GM12865 (cell line): ENCODE measurements at regions not wholly inside any gene's neighbourhood (a gene's known extent, or its start where the extent isn't known, plus 50 kb on each side); places are given as distances from the start of the nearest gene placed in this dataset.
"Not testable (repeated sequence)": the region's sequence is repeated elsewhere in the genome, so short reads cannot be mapped to it uniquely, and the experiment has no call there.

Experiments
- DNase-seq: peaks from one replicate; pipeline ENCODE4 v3.0.0; 2010; ENCODE audit warnings: low read depth
- H3K4me3 ChIP-seq: 2 replicates; pipeline ENCODE4 v1.5.1; 2011; ENCODE audit warnings: mild to moderate bottlenecking, low read depth, low read length, control low read depth
- TF ChIP-seq, protein P1 (sequence below): IDR thresholded peaks from 2 replicates; pipeline ENCODE4 v1.5.1; 2011; ENCODE audit warnings: low read length, control low read depth, low read depth, inconsistent platforms; ENCODE audit not compliant: insufficient read depth; ENCODE audit errors: missing control alignments

DNA sequence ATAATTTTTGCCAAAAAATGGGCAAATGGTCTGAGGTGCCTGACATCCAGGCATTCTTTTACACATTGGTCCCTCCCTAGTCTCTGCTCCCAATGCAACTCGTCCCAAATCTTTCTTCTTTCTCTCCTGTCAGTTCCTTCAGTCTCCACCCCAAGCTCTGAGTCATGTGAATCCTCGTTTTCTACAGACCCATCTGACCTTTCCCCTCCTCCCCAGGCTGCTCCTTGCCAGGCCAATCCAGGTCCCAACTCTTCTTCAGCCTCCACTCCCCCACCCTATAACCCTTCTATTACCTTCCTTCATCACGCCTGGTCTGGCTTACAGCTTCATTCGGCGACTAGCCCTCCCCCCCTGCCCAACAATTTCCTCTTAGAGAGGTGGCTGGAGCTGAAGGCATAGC is 55.3 kb downstream of the BBS10 start:
- H3K4me3 ChIP-seq, DNase-seq: not testable (repeated sequence)

DNA sequence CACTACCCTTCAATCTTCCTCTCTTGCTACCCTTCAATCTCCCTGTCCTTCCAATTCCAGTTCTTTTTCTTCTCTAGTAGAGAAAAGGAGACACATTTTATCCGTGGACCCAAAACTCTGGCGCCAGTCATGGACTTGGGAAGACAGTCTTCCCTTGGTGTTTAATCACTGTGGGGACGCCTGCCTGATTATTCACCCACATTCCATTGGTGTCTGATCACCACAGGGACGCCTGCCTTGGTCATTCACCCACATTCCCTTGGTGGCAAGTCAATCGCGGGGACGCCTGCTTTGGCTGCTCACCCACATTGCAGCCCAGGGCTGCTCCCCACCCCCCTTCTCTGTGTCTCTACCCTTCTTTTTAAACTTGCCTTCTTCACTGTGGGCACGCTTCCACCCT is 55.9 kb downstream of the BBS10 start:
- DNase-seq, H3K4me3 ChIP-seq: not testable (repeated sequence)

DNA sequence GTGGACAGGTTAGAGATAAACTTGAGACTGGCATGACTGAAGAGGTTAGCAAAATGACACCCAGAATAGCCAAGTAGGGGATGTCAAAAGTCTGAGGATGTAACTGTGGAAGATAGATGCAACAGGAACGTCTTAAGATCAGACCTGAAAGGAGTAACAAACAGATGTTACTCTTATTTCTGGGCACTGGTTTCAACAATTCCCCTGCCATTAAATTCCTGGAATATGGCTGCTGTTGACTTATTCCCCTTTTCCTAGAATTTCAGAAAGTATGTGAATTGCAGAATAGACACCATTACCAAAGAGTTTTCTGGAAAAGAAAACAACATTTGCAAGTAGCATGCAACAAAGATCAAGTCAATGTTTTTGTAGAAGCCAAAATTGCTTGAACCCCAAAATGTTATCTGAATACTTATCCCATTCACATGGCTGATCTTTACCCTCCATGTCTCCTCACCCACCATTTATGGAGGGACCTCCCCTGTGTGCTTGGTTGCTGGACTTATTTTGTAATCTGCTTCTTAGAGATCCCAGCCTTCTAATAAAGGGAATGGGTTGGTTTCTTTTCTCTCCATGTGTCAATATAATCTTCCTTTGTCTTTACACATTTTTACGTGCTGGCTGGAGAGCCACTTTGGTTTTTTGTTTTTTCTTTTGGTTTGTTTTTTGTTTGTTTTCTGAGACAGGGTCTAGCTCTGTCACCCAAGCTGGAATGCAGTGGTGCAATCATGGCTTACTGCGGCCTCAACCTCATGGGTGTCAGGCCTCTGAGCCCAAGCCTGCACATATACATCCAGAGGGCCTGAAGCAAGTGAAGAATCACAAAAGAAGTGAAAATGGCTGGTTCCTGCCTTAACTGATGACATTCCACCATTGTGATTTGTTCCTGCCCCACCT is 57.0 kb downstream of the BBS10 start:
- TF ChIP-seq, protein P1, sequence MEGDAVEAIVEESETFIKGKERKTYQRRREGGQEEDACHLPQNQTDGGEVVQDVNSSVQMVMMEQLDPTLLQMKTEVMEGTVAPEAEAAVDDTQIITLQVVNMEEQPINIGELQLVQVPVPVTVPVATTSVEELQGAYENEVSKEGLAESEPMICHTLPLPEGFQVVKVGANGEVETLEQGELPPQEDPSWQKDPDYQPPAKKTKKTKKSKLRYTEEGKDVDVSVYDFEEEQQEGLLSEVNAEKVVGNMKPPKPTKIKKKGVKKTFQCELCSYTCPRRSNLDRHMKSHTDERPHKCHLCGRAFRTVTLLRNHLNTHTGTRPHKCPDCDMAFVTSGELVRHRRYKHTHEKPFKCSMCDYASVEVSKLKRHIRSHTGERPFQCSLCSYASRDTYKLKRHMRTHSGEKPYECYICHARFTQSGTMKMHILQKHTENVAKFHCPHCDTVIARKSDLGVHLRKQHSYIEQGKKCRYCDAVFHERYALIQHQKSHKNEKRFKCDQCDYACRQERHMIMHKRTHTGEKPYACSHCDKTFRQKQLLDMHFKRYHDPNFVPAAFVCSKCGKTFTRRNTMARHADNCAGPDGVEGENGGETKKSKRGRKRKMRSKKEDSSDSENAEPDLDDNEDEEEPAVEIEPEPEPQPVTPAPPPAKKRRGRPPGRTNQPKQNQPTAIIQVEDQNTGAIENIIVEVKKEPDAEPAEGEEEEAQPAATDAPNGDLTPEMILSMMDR = no peak
- no peak for DNase-seq
- no peak overlapping the region for H3K4me3 ChIP-seq

DNA sequence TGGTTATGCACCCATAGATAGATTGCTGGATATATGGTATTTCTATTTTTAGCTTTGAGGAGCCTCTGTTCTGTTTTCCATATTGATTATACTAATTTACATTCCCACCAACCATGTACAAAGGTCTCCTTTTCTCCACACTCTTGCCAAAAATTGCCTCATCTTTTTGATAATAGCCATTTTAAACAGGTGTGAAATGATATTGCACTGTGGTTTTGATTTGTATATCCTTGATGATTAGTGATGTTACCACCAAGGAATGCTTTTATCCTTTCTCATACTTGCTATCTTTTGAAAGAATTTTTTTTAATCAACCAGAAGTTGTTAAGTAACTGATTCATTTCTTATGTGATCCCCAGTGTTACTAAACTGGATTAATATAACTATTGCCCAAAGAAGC is 60.0 kb downstream of the BBS10 start:
- H3K4me3 ChIP-seq = no peak overlapping the region
- TF ChIP-seq, protein P1 = no peak
- DNase-seq = no peak

DNA sequence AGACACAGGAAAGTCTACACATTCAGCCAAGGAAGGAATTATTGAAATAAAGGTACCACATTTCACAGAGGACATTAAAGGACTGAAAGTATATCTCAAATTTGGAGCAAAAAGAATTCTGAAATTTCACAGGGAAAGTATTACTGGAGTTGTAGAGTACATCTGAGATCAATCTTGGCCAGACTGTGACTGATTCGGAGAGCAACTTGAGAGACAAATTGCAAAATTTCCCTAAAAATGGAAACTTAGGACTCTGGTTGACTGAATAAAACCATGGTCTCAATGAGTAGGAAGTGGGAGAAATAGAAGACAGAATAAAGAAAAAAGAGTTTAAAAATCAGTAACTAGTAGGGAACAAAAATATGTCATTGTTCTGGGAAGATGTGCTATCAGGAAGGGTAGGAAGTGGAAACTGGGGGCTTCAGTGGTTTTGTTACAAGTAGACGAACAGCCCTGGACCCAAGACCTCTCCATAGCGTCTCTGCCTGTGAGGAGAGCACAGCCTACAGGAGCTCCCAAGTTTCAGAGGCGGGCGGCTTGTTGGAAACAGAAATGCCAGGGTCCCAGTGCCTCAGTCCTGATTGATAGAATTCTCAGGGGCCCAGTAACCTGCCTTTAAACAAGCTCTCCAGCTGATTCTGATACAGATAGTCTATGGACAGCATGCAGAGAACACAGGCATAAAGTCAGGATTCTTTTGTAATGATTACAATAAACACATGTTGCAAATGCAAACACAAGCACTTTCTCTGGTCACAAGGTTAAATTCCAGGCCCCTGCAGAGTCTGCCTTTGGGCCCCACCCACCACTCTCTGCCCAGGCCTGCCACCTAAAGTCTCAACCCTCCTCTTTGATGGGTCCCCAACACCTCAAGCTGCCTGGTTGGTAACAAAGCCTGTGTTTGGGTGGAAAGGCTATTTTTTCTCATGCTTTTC is 63.1 kb downstream of the BBS10 start:
- DNase-seq = no peak
- TF ChIP-seq, protein P1 = no peak
- H3K4me3 ChIP-seq = no peak overlapping the region

DNA sequence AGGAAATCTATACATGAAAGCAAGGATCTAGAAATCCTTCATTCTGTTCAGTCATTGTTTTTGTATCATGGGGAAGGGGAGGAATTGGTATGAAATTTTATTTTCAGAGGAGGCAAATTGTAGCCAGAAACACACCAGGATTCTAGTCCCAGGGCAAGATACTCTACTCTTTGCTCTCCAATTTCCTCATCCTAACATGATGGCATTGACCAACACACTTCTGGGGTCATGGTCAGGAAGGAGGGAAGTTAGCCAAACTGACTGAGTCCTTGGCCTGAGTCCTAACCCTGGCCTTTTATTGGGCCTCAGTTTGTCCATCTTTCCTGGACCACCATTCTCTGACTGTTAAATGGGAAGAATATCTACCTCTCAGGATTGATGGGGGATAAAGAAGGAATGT is 65.5 kb downstream of the BBS10 start:
- no peak overlapping the region for H3K4me3 ChIP-seq
- TF ChIP-seq, protein P1 = no peak
- no peak for DNase-seq

DNA sequence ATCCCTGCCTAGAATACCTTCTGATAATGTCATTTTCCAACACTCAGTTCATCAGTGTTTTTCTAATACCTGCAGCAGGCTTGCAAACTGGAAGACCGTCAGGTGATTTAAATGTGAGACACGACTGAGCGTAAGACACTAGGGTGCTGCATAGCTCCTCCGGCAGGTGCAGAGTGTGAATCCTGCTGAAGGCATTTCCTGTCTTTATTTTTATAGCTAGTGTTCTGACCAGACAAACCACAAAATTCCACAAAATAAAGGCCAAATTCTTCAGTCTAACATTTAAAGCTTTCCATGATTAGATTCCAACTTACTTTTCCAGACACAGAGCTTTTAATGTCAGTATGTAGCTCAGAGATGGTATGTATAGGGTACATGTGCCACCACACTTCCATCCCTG is 70.7 kb downstream of the BBS10 start:
- TF ChIP-seq, protein P1 = no peak
- DNase-seq = no peak
- no peak overlapping the region for H3K4me3 ChIP-seq
